Type B pancreatic cell (in vitro differentiated cells): ENCODE measurements at regions not wholly inside any gene's neighbourhood (a gene's known extent, or its start where the extent isn't known, plus 50 kb on each side); places are given as distances from the start of the nearest gene placed in this dataset.

ENCODE experiments used
- DNase-seq: peaks from one replicate; pipeline ENCODE4 v3.0.0; 2021; ENCODE audit warnings: mixed read lengths; ENCODE audit not compliant: unreplicated experiment; ENCODE audit errors: extremely low spot score
- H3K27ac Mint-ChIP-seq: 2 replicates; pipeline ENCODE4 v1.8.0; 2021; ENCODE audit warnings: mild to moderate bottlenecking, mixed read lengths
- H3K27me3 Mint-ChIP-seq: 2 replicates; pipeline ENCODE4 v1.8.0; 2021; ENCODE audit warnings: mixed read lengths
- H3K36me3 Mint-ChIP-seq: 2 replicates; pipeline ENCODE4 v1.8.0; 2021; ENCODE audit warnings: mixed read lengths
- H3K4me1 Mint-ChIP-seq: one replicate; pipeline ENCODE4 v1.8.0; 2021; ENCODE audit warnings: mixed read lengths; ENCODE audit not compliant: unreplicated experiment
- H3K4me3 Mint-ChIP-seq: 2 replicates; pipeline ENCODE4 v1.8.0; 2021; ENCODE audit warnings: mild to moderate bottlenecking, mixed read lengths
- H3K9me3 Mint-ChIP-seq: 2 replicates; pipeline ENCODE4 v1.8.0; 2021; ENCODE audit warnings: mixed read lengths
- CTCF ChIP-seq: fragments of 200-600 bp; sonication (generic); conservative IDR thresholded peaks from 2 replicates; pipeline ENCODE4 v1.5.0; 2021; ENCODE audit warnings: antibody characterized with exemption, mild to moderate bottlenecking

GRCh38 chr4:58050439-58050838, 940.3 kb upstream of the IGFBP7 start:
- H3K4me1 Mint-ChIP-seq, result no peaks in the 10 kb centered on the region
- H3K9me3 Mint-ChIP-seq, result no peaks in the 10 kb centered on the region
- H3K36me3 Mint-ChIP-seq, result no peaks in the 10 kb centered on the region
- no peak overlapping the region for H3K4me3 Mint-ChIP-seq
- no peak for DNase-seq
- H3K27ac Mint-ChIP-seq, result no peak overlapping the region
- no peak for TF ChIP-seq CTCF
- H3K27me3 Mint-ChIP-seq, result no peaks in the 10 kb centered on the region

- Mint-ChIP-seq H3K9me3 (peaks cover 7% of the 10 kb centered on the region), H3K36me3 (no peaks in the 10 kb centered on the region), H3K27ac (no peak overlapping the region), H3K27me3 (no peaks in the 10 kb centered on the region), H3K4me3 (no peak overlapping the region), H3K4me1 (no peaks in the 10 kb centered on the region)
- no peak for DNase-seq
- no peak for TF ChIP-seq CTCF
Observed at GRCh38 chr4:58048491-58048890, 938.3 kb upstream of the IGFBP7 start.

- Mint-ChIP-seq H3K27me3 (no peaks in the 10 kb centered on the region), H3K4me3 (no peak overlapping the region), H3K27ac (no peak overlapping the region), H3K36me3 (no peaks in the 10 kb centered on the region), H3K4me1 (no peaks in the 10 kb centered on the region), H3K9me3 (peaks cover 7% of the 10 kb centered on the region)
- DNase-seq, result no peak
- no peak for TF ChIP-seq CTCF
Observed at GRCh38 chr4:58042176-58042575, 932.0 kb upstream of the IGFBP7 start.

- Mint-ChIP-seq H3K27me3 (no peaks in the 10 kb centered on the region), H3K36me3 (no peaks in the 10 kb centered on the region), H3K9me3 (peaks cover 7% of the 10 kb centered on the region), H3K4me1 (peaks cover 4% of the 10 kb centered on the region), H3K27ac (no peak overlapping the region), H3K4me3 (no peak overlapping the region)
- TF ChIP-seq CTCF, result no peak
- DNase-seq, result no peak
Observed at GRCh38 chr4:57993944-57994343, 883.8 kb upstream of the IGFBP7 start.

GRCh38 chr4:57989430-57989829, 879.2 kb upstream of the IGFBP7 start:
- DNase-seq, result no peak
- no peak overlapping the region for H3K27ac Mint-ChIP-seq
- TF ChIP-seq CTCF, result no peak
- no peaks in the 10 kb centered on the region for H3K27me3 Mint-ChIP-seq
- H3K4me3 Mint-ChIP-seq, result no peak overlapping the region
- H3K9me3 Mint-ChIP-seq, result peaks cover 7% of the 10 kb centered on the region
- H3K36me3 Mint-ChIP-seq, result no peaks in the 10 kb centered on the region
- peaks cover 4% of the 10 kb centered on the region for H3K4me1 Mint-ChIP-seq

GRCh38 chr4:57985161-57985560, 875.0 kb upstream of the IGFBP7 start:
- Mint-ChIP-seq H3K9me3 (no peaks in the 10 kb centered on the region), H3K36me3 (no peaks in the 10 kb centered on the region), H3K4me3 (no peak overlapping the region), H3K27me3 (no peaks in the 10 kb centered on the region), H3K4me1 (no peaks in the 10 kb centered on the region), H3K27ac (no peak overlapping the region)
- no peak for DNase-seq
- TF ChIP-seq CTCF, result no peak
